NCI-H2171 (cell line): ENCODE measurements at regions not wholly inside any gene's neighbourhood (a gene's known extent, or its start where the extent isn't known, plus 50 kb on each side); places are given as distances from the start of the nearest gene placed in this dataset.

Source experiments
- DNase-seq: peaks from one replicate; lab custom pipeline; 2025; lab: John Stamatoyannopoulos, UW

- DNase-seq, result no peak
Measured at GRCh38 chr9:91158946-91159345, 202.8 kb downstream of the AUH start.

DNA sequence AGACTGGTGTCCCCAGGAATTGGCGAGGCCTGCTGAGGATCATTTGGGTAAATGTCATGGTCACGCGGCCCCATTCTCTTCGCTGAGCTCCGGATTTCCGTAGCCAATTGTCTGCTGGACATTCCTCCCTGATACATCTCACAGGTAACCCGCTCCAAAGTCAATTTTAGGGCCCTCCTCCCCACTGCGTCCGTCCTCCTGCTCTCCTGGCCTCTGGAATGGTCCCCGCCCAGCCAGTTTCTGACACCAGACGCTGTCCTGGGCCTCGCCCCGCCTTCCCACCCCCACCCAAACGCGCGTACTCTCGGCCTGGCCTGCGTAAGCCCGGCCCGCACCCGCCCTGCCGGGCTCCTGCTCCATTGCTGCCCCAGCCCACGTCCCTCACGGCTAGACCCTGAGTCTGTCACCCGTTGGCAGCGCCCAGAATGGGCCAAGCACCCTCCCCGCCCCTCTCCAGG, 202.0 kb downstream of the AUH start:
- DNase-seq, result no peak

GRCh38 chr9:91160181-91160580, 201.5 kb downstream of the AUH start:
- no peak for DNase-seq

- DNase-seq, result no peak
Measured at GRCh38 chr9:91160599-91161464, 200.9 kb downstream of the AUH start.

DNA sequence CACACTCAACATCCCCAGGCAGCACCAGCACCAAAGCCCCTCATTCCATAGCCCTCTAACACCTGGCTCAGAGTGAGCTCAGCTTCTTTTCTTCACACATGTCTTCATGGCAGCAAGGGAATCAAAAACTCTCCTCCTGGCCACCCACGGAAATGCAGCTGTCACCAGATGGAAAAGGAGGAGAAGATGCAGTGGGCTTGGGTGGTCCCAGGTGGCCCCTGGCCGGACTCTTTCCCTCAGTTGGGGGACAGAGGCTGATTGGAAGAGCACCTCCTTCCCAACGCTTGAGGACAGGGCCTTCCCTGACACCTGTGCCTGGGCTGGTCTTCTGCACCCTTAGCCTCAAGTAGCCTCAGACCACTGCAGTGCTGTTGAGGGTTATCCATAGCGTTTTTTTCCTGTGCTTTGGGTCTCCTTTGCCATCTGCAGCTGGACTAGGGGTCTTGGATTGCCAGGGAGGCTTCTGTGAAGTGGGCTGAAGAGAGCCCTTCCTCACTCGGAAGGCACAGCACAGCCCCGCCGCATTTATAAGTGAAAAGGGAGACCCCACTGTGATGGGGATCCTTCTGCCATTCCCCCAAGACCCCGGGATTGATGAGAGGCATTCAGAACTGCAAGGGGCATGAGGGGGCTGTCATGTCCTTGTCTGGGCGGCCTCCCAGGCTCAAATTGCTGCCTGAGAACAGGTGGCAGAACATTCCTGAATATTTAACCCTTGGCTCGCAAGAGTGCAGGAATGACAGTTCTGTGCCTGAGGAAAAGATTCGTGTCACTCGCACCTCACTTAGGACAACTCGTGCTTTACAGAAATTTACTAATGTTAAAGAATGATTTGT, 200.0 kb downstream of the AUH start:
- no peak for DNase-seq

GRCh38 chr9:91162311-91162710, 199.4 kb downstream of the AUH start:
- no peak for DNase-seq

DNA sequence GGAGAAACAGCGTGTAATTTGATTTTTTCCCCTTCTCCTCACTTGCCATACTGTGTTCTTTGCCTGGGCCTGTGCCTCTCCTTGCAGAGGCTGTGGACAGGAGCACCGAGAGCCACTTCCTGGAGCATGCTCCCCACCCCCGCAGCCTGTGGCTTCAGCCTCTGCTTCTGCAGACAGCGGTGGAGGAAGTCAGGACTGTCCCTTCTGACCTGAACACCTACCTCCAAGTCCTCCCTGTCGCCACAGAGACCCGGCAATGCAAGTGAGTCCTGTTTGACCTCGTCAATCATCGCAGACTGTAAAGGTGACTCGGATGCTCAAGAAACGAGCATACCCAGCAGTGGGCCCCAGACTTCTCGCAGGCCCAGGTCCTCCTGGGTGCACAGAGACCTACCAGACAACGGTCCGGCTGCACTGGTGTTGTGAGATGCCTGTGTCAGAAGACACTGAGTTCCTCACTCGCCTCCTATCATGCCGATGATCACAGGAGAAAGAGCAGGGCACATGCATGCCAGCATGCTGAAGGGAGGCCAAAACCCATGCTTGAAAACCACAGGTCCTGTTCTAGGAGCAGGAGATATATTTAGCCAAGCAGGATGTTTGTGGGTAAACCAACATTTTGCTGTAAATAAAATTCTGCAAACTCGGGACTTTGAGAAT, 198.8 kb downstream of the AUH start:
- DNase-seq, result no peak

GRCh38 chr9:91163444-91163772, 198.3 kb downstream of the AUH start:
- no peak for DNase-seq

- DNase-seq, result no peak
Measured at GRCh38 chr9:91163773-91164471, 197.8 kb downstream of the AUH start.
